ENCODE measurements at regions not wholly inside any gene's neighbourhood (a gene's known extent, or its start where the extent isn't known, plus 50 kb on each side); places are given as distances from the start of the nearest gene placed in this dataset.

GRCh38 chr11:82599836-82600235 lies 133.8 kb downstream of the FAM181B start (continued):
- TF ChIP-seq BORCS8-MEF2B (CRISPR knock-in tag; IDR thresholded peaks at IDR 0.05) (no peak), AHR (CRISPR knock-in tag; IDR thresholded peaks at IDR 0.05) (no peak), GATA4 (IDR thresholded peaks at IDR 0.05; ENCODE audit: borderline replicate concordance, low read depth) (no peak), MXD3 (CRISPR knock-in tag; IDR thresholded peaks at IDR 0.05) (no peak)

GRCh38 chr11:82586581-82586980 lies 147.1 kb downstream of the FAM181B start:
- intact Hi-C loops (cut with micrococcal nuclease; ENCODE audit: unreplicated experiment) (no loop called here), in situ Hi-C loops (cut with HindIII; ENCODE audit: extremely low pct_ligation_motif_present, low pct_unique_long_range_greater_than_20kb) (no loop called here)
- CTCF ChIA-PET (ENCODE audit: low intra/inter-chr PET ratio, low total read pairs), result no interaction called here
- POLR2A ChIA-PET, result no interaction called here
- FAIRE-seq (no peak), ATAC-seq (no peak), DNase-seq (ENCODE audit: low spot score) (no peak)
- BruUV-seq (replicated peaks), result no TSS peak
- H3K4me3 ChIP-seq (replicated peaks in 1 of 3; ENCODE audit: insufficient read depth in 1 of 3, low read depth in 2 of 3, low read length in 3 of 3), result no peak overlapping the region
- H4K20me1 ChIP-seq (ENCODE audit: insufficient read depth, low read length), result no peaks in the 10 kb centered on the region
- H3K4me2 ChIP-seq (ENCODE audit: low read depth, low read length), result no peak overlapping the region
- no peak overlapping the region for H3K27ac ChIP-seq (ENCODE audit: extremely low read length, insufficient read depth, low read length)
- H3K79me2 ChIP-seq (ENCODE audit: insufficient read depth, low read length), result no peaks in the 10 kb centered on the region
- H3K36me3 ChIP-seq (replicated peaks in 1 of 2; ENCODE audit: control insufficient read depth in 1 of 2, insufficient read depth in 2 of 2, low read length in 2 of 2), result no peaks in the 10 kb centered on the region
- no peaks in the 10 kb centered on the region for H3K4me1 ChIP-seq (ENCODE audit: insufficient read depth, low read length)
- H3K27me3 ChIP-seq (ENCODE audit: control insufficient read depth in 1 of 2, insufficient read depth in 2 of 2, low read length in 2 of 2), result no peaks in the 10 kb centered on the region
- no peaks in the 10 kb centered on the region for H3K9me3 ChIP-seq (ENCODE audit: low read length)
- WGBS (ENCODE audit: low lambda C conversion rate), result 0% methylated on average over 3 of the region's 3 CpGs
- TF ChIP-seq ZNF572 (CRISPR knock-in tag; IDR thresholded peaks at IDR 0.05), result no peak
- TF ChIP-seq ATF4 (CRISPR knock-in tag; IDR thresholded peaks at IDR 0.05), result no peak
- no peak for TF ChIP-seq ZNF383 (CRISPR knock-in tag; IDR thresholded peaks at IDR 0.05; ENCODE audit: borderline replicate concordance)
- no peak for TF ChIP-seq SRSF9 (IDR thresholded peaks at IDR 0.05; ENCODE audit: borderline replicate concordance, insufficient read depth, low read depth, low read length, poor library complexity, severe bottlenecking)
- TF ChIP-seq NFIB (CRISPR knock-in tag; IDR thresholded peaks at IDR 0.05; ENCODE audit: borderline replicate concordance), result no peak
- no peak for TF ChIP-seq ZBTB2 (CRISPR knock-in tag; IDR thresholded peaks at IDR 0.05; ENCODE audit: low read depth)
- H3K9ac ChIP-seq (ENCODE audit: insufficient read depth, low read depth, low read length), result no peak overlapping the region
- H2AFZ ChIP-seq (ENCODE audit: low read length), result no peak overlapping the region
